ENCODE measurements at regions not wholly inside any gene's neighbourhood (a gene's known extent, or its start where the extent isn't known, plus 50 kb on each side); places are given as distances from the start of the nearest gene placed in this dataset.
"Not testable (repeated sequence)": the region's sequence is repeated elsewhere in the genome, so short reads cannot be mapped to it uniquely, and the experiment has no call there.

DNA sequence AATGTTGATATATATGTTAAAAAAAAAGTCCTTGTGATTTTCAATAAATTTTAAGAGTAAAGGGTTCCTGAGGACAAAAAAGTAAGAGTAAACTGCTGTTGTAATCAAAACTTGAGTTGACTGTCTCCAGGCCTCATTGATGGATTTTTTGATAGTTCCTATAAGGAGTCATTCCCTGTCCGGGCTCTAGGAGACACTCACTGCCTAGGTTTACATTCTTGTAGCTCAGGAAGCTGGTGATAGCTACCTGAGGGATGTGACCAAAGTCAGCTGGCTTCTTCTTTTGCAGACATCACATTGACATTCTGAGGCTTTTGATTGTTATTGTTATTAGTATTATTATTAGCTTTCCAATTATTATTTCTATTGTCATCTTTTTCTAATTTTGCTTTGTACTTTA, 116.5 kb upstream of the FBXL7 start:
- peak; percentile 72 for DNase-seq

DNA sequence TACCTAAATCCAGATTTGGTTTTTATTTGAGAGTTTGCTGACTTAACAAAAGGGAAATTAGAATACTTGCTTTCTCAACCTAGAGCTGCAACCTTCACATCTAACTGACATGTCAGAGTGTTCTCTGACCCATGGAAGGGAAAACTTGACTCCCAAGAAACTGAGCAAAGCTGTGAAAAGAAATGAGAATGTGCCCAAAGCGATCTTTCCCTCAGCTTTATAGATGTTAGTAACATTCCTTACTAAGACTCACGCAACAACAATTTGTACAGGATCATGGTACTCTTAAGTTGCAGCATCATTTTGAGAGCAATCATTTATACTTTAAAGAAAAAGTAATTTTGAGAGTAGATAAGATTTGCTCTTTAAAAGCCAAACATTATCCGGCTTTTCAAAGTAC, 117.0 kb upstream of the FBXL7 start:
- no peak for DNase-seq

DNA sequence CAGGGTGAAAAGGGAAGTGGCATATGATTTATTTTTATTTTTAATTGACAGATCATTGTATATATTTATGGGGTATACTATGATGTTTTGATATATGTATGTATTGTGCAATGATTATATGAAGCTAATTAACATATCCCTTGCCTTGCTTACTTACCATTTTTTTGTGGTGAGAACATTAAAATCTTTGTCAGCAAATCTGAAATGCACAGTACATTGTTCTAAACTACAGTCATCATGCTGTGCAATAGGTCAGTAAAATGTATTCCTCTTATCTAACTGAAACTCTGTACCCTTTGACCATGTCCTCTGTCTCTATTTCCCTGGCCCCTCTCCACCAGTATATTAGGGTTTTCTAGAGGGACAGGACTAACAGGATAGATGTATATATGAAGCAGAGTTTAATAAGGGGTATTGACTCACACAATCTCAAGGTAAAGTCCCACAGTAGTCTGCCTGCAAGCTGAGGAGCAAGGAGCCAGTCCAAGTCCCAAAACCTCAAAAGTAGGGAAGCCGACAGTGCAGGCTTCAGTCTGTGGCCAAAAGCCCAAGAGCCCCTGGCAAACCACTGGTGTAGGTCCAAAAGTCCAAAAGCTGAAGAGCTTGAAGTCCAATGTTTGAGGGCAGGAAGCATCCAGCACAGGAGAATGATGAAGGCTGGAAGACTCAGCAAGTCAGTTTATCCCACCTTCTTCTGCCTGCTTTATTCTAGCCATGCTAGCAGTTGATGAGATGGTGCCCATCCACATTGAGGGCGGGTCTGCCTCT, 122.2 kb upstream of the FBXL7 start:
- DNase-seq: no peak

DNA sequence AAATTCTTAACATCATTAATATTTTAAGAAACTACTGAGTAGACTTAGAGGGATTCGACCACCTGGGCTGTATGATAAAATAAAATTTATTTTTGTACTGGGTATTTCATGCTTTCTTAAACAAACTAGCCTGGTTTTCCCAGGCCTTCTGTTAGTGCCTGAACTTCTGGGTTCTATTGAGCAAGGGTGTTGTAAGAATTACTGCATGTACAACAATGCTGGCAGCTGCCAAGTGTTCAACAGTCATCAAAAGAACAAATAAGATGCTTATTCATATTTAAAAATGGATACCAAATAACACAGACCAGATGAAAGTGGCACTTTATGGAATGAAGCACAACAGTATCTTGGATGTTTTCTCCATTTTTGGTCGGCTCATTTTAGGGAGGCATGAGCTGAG, 123.2 kb upstream of the FBXL7 start:
- DNase-seq: no peak

DNA sequence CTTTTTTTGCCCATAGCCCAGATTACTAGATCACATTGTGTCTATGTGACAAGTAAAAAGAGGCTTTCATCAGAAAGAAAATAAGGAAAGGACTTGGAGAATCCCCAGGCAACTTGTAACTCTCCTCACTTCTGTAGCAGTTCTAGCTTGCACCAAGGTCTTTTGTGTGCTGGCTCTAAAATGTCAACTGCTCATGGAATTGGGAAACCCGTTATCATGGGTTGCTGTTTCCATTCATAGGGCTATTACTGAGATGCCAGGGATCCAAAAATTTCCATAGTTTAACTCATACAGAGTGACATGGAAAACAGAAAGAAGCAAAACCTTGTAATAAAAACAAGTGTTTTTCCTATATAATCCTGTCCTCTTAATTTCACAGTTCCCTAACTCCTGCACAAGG, 123.9 kb upstream of the FBXL7 start:
- no peak for DNase-seq

DNA sequence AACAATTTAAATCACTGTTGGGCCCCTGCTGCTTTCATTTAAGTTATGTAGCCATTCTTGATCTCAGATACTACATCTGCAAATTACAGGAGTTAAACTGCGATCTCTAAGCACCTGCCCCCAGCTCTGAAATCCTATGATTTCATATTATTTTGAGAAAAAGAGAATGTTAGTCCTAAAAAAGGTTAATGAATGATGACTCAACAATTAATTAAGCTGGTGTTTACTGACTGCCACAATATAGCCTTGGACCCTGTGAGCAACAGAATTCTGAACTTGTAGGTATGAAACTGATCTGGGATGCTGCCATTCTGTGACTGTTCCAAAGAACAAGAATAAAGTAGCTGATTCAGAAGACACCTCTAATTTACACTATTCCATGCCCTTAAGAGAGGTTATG, 124.4 kb upstream of the FBXL7 start:
- no peak for DNase-seq

DNA sequence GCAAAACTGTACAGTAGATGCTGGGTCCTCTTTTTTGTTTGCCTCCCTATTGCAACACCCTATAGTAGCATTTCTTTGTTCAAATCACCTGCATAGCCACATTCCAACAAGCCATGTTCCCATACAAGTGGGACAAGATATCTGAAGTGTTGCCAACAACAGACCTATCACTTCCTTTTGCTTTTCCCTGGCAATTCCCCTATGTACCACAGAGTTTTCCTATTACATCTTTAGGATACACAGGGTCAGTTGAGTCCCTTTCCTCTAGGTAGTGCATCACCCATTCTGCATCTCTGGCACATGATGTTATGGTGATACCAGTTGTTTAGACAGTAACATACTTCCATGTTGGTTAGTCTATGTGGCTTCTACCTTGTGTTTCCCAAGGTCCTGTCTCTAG, 125.1 kb upstream of the FBXL7 start:
- no peak for DNase-seq

DNA sequence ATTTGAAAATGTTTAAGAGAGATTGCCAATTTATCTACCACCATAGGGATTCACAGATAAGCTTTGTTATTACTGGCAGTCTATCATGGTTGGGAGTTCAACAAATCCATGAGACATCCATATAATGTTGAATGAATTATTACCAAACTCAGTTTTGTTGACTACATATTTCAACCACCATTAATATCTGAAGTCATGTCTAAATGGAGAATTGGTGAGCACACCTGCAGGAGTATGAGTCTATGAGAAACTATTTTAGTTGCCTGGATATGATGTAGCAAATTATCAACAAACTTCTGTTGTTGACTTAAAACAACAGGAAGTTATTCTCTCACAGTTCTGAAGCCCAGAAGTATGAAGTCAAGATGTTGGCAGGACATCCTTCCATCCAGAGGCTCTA, 126.8 kb upstream of the FBXL7 start:
- DNase-seq: no peak

DNA sequence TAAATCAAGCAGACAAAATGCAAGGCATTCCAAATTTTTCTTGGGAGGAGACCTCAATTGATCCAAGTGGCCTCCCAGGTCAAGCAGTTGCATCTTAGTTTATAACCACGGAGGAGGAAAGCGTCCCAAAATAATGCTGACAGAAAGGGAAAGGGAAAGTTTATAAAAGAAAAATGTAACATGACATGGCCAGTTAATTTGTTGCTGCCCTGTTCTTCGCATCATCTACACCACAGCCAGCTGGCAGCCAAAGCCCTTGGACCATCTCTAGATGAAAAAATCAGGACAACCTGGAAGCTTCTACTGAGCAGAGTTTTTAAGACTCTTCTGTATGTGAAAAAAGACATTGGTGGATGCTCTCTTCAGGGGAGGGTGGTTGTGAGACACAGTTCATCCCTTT, 128.8 kb upstream of the FBXL7 start:
- DNase-seq: no peak

DNA sequence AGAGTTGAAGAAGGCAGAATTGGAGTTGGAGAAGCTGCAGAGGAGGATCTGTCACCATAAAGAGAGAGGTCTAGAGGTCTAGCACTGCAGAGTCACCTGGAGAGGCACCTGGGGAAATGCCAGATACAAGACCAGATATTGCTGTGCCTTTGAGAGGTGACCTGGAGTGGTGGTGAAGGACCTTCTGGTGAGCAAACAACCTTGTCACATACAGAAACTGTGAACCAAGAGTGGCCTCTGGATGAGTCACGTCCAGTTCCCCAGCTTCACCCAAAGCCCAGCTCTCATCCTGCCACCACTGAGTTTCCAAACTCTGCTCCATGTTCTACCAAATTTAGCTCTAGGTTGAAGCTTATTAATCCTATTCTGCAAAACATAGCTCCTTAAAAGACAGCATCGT, 131.1 kb upstream of the FBXL7 start:
- DNase-seq: no peak

DNA sequence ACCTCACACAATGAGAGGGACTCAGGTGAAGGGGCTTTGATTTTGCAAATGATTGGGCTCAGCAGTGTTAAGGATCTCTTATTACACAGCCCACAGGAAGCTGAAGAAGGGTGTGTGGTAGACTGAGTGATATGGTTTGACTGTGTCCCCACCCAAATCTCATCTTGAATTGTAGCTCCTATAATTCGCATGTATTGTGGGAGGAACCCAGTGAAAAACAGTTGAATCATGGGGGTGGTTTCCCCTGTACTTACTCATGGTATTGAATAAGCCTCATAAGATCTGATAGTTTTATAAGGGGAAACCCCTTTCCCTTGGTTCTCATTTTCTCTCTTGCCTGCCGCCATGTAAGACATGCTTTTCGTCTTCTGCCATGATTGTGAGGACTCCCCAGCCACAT, 132.5 kb upstream of the FBXL7 start:
- no peak for DNase-seq

DNA sequence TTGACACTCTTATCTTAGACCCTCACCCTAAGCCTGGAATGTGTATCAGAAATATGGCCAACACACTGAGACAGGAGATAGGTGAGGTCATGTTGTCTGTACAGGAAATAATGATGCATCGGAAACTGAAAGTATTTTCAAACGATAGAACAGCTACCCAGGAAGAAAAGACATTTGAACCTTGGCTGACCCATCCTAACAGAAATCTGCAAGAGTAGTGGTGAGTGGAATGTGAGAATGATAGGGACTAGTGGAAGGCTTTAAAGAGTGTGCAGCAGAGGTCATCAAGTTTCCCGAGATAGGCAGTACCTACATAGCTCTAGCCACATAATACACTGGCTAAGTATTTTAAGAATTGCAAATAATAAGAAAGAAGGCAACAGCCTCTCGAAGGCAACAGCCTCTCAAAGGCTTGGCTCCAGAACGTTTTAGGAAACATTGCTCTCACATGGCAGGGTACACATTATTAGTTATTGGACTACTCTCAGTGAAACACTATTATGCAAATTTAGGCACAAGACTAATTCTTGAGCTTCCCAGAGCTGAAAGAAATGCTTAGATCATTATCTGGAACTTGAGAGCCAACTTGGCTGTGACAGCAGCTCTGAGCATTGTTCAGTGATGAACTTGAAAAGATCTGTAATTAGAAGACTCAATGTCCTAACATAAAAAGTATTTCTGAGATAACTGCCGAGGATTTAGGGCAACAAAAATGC, 133.1 kb upstream of the FBXL7 start:
- DNase-seq: no peak

DNA sequence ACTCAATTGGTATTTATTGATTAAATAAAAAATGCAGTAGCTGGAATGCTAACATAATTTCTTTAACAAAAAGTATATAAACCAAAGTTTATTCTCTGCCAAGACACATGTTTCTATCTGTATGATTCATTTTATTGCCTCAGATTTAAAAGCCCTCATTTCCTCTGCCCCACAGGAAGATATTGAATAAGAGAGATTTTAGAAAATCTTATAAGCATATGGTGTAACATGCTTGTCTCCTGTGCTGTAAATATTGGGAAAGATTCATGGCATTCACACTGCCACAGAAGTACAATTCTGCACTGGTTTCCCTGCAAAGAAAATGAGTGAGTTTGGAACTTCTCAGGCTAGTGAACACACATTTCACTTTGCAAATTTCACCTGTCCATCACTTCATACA, 134.9 kb upstream of the FBXL7 start:
- no peak for DNase-seq

DNA sequence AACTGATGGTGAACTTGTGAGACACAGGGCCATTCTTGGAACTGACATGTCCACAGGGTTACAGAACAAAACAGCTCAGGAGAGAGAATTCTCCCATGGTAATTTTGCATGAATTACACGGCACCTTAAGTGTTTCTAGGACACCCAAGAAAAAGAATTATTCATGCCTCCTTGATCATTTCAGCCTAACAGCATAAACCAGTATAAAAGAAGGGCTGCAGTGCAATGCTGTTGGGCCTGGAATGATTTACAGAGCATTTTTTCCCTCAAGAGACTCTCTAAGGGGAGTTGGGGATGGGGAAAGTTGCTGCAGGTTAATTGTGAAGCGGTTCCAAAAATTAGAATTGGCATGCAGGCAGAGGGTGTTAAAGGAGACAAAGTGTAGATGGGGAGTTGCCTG, 136.4 kb upstream of the FBXL7 start:
- DNase-seq: no peak

DNA sequence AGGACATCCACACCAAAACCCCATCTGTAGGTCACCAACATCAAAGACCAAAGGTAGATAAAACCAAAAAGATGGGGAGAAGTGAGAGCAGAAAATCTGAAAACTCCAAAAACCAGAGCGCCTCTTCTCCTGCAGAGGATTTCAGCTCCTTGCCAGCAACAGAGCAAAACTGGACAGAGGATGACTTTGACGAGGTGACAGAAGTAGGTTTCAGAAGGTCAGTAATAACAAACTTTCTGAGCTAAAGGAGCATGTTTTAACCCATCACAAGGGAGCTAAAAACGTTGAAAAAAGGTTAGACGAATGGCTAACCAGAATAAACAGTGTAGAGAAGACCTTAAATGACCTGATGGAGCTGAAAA, 142.9 kb upstream of the FBXL7 start:
- DNase-seq: not testable (repeated sequence)

DNA sequence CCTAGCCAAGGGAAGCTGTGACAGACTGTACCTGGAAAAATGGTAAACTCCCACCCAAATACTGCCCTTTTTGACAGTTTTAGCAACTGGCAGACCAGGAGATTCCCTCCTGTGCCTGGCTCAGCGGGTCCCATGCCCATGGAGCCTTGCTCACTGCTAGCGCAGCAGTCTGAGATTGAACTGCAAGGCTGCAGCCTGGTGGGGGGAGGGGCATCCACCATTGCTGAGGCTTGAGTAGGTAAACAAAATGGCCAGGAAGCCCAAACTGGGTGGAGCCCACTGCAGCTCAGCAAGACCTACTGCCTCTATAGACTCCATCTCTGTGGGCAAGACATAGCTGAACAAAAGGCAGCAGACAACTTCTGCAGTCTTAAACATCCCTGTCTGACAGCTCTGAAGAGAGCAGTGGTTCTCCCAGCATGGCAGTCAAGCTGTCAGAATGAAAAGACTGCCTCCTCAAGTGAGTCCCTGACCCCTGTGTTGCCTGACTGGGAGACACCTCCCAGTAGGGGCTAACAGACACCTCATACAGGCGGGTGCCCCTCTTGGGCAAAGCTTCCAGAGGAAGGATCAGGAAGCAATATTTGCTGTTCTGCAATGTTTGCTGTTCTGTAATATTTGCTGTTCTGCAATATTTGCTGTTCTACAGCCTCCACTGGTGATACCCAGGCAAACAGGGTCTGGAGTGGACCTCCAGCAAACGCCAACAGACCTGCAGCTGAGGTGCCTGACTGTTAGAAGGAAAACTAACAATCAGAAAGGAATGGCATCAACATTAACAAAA, 143.5 kb upstream of the FBXL7 start:
- DNase-seq: not testable (repeated sequence)

DNA sequence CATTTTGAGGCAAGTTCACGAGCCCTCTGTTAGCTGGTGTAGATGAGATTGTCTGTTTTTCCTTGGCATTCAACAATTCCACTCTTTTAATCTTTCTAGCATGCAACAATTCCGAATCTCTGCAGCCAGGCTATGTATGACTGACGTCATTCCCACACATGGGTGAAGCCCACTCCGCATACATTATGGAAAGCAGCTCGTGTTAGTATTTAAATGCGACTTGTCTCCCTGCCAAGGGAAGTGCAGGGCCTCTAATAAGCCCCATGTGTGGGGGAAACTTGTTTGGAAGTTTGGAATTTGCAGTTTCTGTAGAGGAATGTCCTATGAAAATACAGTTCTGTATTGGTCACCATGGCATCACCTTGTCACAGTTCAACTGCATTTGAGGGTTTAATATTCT, 146.0 kb upstream of the FBXL7 start:
- no peak for DNase-seq

DNA sequence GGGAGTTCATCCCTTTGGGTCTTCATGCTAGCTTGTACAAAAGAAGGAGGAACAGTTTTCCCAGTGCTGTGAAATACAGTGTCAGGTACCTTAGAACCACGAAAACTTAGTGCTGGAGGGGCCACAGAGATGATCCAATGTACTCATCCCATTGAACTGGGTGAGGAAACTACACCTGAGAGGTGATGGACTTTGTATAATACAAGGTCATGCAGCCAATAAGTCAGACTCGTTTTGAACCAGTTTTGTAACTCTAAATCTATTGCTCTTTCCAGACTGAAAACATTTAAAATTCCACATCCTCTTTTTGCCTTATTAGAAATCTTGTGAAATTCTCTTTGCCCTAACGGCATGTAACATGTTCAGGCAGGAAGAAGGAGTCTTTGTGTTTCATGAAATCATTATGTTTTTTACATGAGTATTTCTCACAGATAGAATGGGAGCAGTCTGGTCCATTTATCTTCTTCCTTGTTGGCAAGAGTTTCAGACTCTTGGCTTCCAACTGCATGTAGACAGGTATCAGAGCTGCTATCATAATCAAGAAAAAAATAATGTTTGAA, 146.8 kb upstream of the FBXL7 start:
- no peak for DNase-seq

DNA sequence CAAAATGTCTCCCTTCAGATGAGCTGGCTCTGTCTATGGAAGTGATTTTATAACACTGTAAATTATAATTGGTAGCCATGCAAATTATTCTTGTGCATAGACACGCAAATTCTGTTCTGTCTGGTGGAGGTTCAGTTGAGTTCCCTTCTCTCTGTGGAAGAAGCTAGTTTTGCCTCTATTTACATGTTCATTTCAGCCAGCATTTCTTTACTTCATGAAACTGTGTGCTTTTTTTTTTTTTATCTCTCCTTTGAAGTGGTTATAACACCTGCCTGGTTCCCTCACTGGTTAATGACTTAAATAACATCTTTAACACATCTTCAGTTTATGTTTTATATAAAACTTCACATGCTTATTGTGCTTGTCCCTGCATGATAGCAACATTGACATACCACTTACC, 149.4 kb upstream of the FBXL7 start:
- DNase-seq: no peak

DNA sequence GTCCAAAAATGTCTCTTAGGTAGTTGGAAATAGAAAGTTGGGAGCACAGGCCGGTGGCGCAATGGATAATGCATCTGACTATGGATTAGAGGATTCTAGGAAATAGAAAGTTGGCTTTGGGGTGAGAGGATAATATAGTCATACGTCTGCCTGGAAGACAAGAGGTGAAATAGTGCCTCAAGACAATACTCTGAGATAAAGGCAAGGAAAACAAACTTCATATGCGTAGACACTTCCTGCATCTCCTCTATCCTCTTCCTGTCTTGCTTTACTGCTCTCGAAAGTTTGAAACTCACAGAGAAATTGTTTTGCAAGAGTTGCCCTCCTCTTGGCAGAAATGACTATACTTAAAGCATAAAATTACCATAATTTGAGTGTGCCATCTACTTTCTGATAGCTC, 153.2 kb upstream of the FBXL7 start:
- DNase-seq: no peak

DNA sequence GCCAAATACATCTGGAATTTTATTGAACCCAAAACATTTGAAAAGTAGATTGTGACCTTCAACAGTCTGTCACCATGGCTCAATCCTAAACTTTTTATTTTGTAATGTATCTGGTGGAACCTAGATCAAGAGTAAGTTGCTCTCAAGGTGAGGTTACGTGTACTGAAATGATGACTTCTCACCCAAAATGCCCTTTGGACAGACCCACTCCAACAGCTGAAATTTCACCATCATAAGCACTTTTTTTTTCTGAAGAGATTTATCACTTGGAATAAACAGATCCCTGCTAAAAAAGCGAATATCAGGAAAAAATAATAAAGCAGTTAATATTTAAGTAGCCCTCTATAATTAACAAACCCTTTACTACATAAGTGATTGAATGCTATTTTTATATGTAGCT, 155.0 kb upstream of the FBXL7 start:
- DNase-seq: no peak

DNA sequence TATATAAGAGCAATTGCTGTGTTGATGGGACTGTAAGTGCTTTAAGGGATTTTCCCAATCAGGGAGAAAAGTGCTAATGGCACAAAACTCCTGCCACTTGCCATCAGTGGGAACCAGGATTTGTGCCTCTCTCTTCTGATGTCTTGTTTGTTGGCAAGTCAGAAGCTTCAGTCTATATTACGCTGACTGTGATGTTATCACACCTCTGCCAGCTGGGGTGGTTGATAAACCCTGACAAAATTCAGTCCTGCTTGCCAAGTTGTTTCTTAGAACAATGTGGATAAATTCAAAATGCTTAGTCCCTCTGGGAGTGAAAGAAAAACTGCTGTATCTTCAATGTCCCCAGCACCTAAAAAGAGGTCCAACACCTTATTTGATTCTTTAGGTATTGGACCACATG, 161.4 kb upstream of the FBXL7 start:
- DNase-seq: no peak

DNA sequence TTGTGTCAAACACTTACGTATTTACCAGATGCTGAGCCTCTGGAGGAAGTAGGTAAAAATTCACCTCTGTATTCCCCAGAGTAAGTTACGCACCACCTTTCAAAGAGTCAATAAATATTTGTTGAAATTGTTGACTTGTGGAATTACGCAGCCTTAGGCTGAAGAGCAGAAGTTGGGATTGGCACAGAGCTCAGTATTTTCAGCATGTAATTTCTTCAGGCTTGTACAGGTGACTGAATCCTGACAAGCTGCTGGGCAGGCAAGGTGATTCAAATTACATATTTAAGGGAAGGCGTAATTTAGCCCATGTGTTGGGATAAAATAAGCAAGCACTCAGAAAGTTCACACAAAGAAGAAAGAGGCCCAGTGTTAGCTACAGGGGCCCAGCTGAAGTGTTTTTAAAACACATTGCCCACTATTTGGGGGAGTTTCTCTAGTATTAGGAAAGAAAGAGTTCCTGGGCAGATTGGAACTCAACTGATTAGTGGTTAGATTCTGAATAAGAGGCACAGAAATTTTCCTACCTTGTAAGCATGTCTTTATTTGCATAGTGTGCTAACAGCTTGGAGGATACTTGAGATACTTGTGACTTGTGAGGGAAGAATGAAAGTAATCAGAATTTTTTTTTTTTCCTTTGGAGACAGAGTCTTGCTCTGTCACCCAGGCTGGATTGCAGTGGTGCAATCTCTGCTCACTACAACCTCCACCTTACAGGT, 165.3 kb upstream of the FBXL7 start:
- DNase-seq: no peak

All from SHP77 treated with DMSO at 0.1 percent for 48 hours (cell line).